Right lobe of liver (tissue), 4 donors: ENCODE measurements at regions not wholly inside any gene's neighbourhood (a gene's known extent, or its start where the extent isn't known, plus 50 kb on each side); places are given as distances from the start of the nearest gene placed in this dataset.

Source experiments
- CTCF ChIP-seq, 4 donors: fragments of 200-600 bp in 3 of 4; fragments of 450-650 bp in 1 of 4; IDR thresholded peaks; one replicate each; pipeline versions ENCODE4 v1.5.1 to v1.8.0; 2016 to 2022; ENCODE audit warnings: antibody characterized with exemption in 4 of 4, mild to moderate bottlenecking in 2 of 4
- POLR2A ChIP-seq: fragments of 450-650 bp; IDR thresholded peaks from one replicate; pipeline ENCODE4 v1.6.1; 2017; ENCODE audit warnings: antibody characterized with exemption, mild to moderate bottlenecking
- donor health status: DM: no; HTN: no; CAD: no.
- donor health status: DM: no; HTN: no; CAD: no.
- donor health status: DM: no; HTN: yes; CAD: no.

- no peak for TF ChIP-seq CTCF (IDR thresholded peaks at IDR 0.05)
- no peak for TF ChIP-seq POLR2A
Observed at GRCh38 chr2:118689874-118690273, 157.6 kb downstream of the EN1 start.
